HCT116 (cell line): ENCODE measurements at regions not wholly inside any gene's neighbourhood (a gene's known extent, or its start where the extent isn't known, plus 50 kb on each side); places are given as distances from the start of the nearest gene placed in this dataset.

Experiments used
- ATAC-seq: fragments of 200-7000 bp; cut with Tn5 transposase; 2 replicates; pipeline ENCODE4 v1.9.1; 2020; ENCODE audit warnings: mild to moderate bottlenecking, moderate library complexity
- BruUV-seq: library from RNA; stranded (reverse); fragments of 400-500 nt; replicated peaks from 2 replicates; lab custom pipeline; 2021; lab: Mats Ljungman, UMichigan
- CTCF ChIA-PET: fragments of 300-600 bp; sonication (Branson Sonifier 250); formaldehyde crosslinking; loops from one replicate; lab custom pipeline; 2021; ENCODE audit warnings: antibody characterized with exemption; lab: Charles Lee
- POLR2A ChIA-PET: fragments of 300-600, 350-600 bp; sonication (Branson Sonifier 250); formaldehyde crosslinking; loops from one replicate; lab custom pipeline; 2021; ENCODE audit warnings: antibody characterized with exemption; lab: Charles Lee
- RAD21 ChIA-PET, 2 experiments: fragments of 300-600 bp; sonication (Branson Sonifier 250); formaldehyde crosslinking; loops; one replicate each; lab custom pipeline; 2023; ENCODE audit warnings: low total read pairs in 2 of 2; ENCODE audit not compliant: uncharacterized antibody in 2 of 2, unreplicated experiment in 2 of 2, low non-redundant PET in 1 of 2; lab: Charles Lee
- DNase-seq: peaks from one replicate; pipeline ENCODE4 v3.0.0-alpha.2; 2010; ENCODE audit warnings: low read depth, low spot score
- H2AFZ ChIP-seq: fragments of 200-600 bp; shearing (Covaris generic), sonication (generic); 2 replicates; pipeline ENCODE4 v1.6.1; 2017; ENCODE audit warnings: low read depth, mixed run types, mixed read lengths, antibody characterized with exemption, low read length; ENCODE audit not compliant: poor library complexity, severe bottlenecking
- H3K27ac ChIP-seq: 2 replicates; pipeline ENCODE4 v1.5.1; 2012; ENCODE audit warnings: low read depth, low read length
- H3K27me3 ChIP-seq: fragments of 200-600 bp; sonication (generic); 2 replicates; pipeline ENCODE4 v1.6.1; 2016; ENCODE audit warnings: mixed run types, low read length, mixed read lengths; ENCODE audit not compliant: insufficient read depth
- H3K36me3 ChIP-seq, 2 experiments: fragments of 200-500 bp in 1 of 2; fragments of 200-600 bp in 1 of 2; sonication (Bioruptor generic) in 1 of 2; sonication (generic) in 1 of 2; 2 replicates each; pipeline versions ENCODE4 v1.5.1 to v1.6.1; 2014 to 2016; ENCODE audit warnings: low read length in 2 of 2, inconsistent platforms in 1 of 2, mixed read lengths in 1 of 2, mixed run types in 1 of 2; ENCODE audit not compliant: insufficient read depth in 2 of 2, control insufficient read depth in 1 of 2
- H3K4me1 ChIP-seq, 2 experiments: fragments of 200-600 bp in 1 of 2; sonication (generic) in 1 of 2; 2 replicates each; pipeline versions ENCODE4 v1.5.1 to v1.6.1; 2012 to 2017; ENCODE audit warnings: low read length in 2 of 2, inconsistent platforms in 1 of 2, mild to moderate bottlenecking in 1 of 2, mixed read lengths in 1 of 2, mixed run types in 1 of 2, moderate library complexity in 1 of 2; ENCODE audit not compliant: insufficient read depth in 2 of 2, control insufficient read depth in 1 of 2
- H3K4me2 ChIP-seq: fragments of 200-600 bp; sonication (generic); 2 replicates; pipeline ENCODE4 v1.6.1; 2017; ENCODE audit warnings: mixed run types, low read length, mixed read lengths
- H3K4me3 ChIP-seq, 2 experiments: fragments of 200-600 bp in 1 of 2; sonication (generic) in 1 of 2; replicated peaks in 1 of 2; 2 replicates each; pipeline ENCODE4 v1.5.1; 2011 to 2016; ENCODE audit warnings: low read length in 2 of 2, control low read depth in 1 of 2, low read depth in 1 of 2, mild to moderate bottlenecking in 1 of 2, mixed read lengths in 1 of 2, mixed run types in 1 of 2
- H3K79me2 ChIP-seq: fragments of 200-600 bp; sonication (generic); 2 replicates; pipeline ENCODE4 v1.6.1; 2017; ENCODE audit warnings: mild to moderate bottlenecking, mixed run types, low read length, moderate library complexity, mixed read lengths; ENCODE audit not compliant: insufficient read depth
- H3K9ac ChIP-seq: fragments of 200-600 bp; sonication (generic); 2 replicates; pipeline ENCODE4 v1.6.1; 2016; ENCODE audit warnings: low read length, mixed read lengths
- H3K9me2 ChIP-seq: fragments of 200-600 bp; sonication (generic), shearing (Covaris generic); 2 replicates; pipeline ENCODE4 v1.6.1; 2017; ENCODE audit warnings: mixed run types, mild to moderate bottlenecking, moderate library complexity; ENCODE audit not compliant: insufficient read depth
- H3K9me3 ChIP-seq, 2 experiments: fragments of 200-500 bp in 1 of 2; fragments of 200-600 bp in 1 of 2; sonication (Bioruptor generic) in 1 of 2; sonication (generic) in 1 of 2; 2 replicates each; pipeline ENCODE4 v1.6.1; 2014 to 2017; ENCODE audit warnings: low read length in 2 of 2, mixed read lengths in 2 of 2, inconsistent platforms in 1 of 2, low read depth in 1 of 2, mild to moderate bottlenecking in 1 of 2, mixed run types in 1 of 2, moderate library complexity in 1 of 2; ENCODE audit not compliant: control insufficient read depth in 1 of 2, insufficient read depth in 1 of 2
- H4K20me1 ChIP-seq: fragments of 200-600 bp; sonication (generic), shearing (Covaris generic); 2 replicates; pipeline ENCODE4 v1.6.1; 2017; ENCODE audit warnings: mixed run types, mild to moderate bottlenecking, moderate library complexity; ENCODE audit not compliant: insufficient read depth
- ATF3 ChIP-seq: IDR thresholded peaks from 2 replicates; pipeline ENCODE4 v1.6.1; 2012
- CBX3 ChIP-seq: IDR thresholded peaks from 2 replicates; pipeline ENCODE4 v1.6.1; 2012; ENCODE audit warnings: low read depth
- CTCF ChIP-seq, 3 experiments: fragments of 200-600 bp in 1 of 3; sonication (generic) in 1 of 3; IDR thresholded peaks in 2 of 3; conservative IDR thresholded peaks in 1 of 3; 2 replicates each; pipeline ENCODE4 v1.5.1; 2012 to 2017; ENCODE audit warnings: low read depth in 2 of 3, low read length in 2 of 3, antibody characterized with exemption in 1 of 3, borderline replicate concordance in 1 of 3, control low read depth in 1 of 3, mild to moderate bottlenecking in 1 of 3, mixed read lengths in 1 of 3, mixed run types in 1 of 3, moderate library complexity in 1 of 3; ENCODE audit not compliant: insufficient read depth in 1 of 3
- ELF1 ChIP-seq: IDR thresholded peaks from 2 replicates; pipeline ENCODE4 v1.6.1; 2012; ENCODE audit warnings: low read depth, borderline replicate concordance
- EZH2 ChIP-seq: fragments of 200-600 bp; sonication (generic); IDR thresholded peaks from 2 replicates; pipeline ENCODE4 v1.6.1; 2017; ENCODE audit warnings: antibody characterized with exemption, mixed run types
- EZH2phosphoT487 ChIP-seq: fragments of 200-600 bp; IDR thresholded peaks from 2 replicates; pipeline ENCODE4 v1.6.1; 2018; ENCODE audit warnings: antibody characterized with exemption, borderline replicate concordance
- FOSL1 ChIP-seq: IDR thresholded peaks from 2 replicates; pipeline ENCODE4 v1.6.1; 2012; ENCODE audit warnings: low read depth
- JUND ChIP-seq: IDR thresholded peaks from 2 replicates; pipeline ENCODE4 v1.6.1; 2012
- POLR2A ChIP-seq: IDR thresholded peaks from 2 replicates; pipeline ENCODE4 v1.7.0; 2011; ENCODE audit warnings: borderline replicate concordance; ENCODE audit not compliant: insufficient read depth, insufficient read length; ENCODE audit errors: extremely low read depth
- POLR2AphosphoS5 ChIP-seq: IDR thresholded peaks from 2 replicates; pipeline ENCODE4 v1.6.1; 2011; ENCODE audit warnings: mild to moderate bottlenecking, low read depth, low read length, moderate library complexity
- RAD21 ChIP-seq: IDR thresholded peaks from 2 replicates; pipeline ENCODE4 v1.6.1; 2012; ENCODE audit warnings: low read depth, mild to moderate bottlenecking
- SIN3A ChIP-seq: IDR thresholded peaks from 2 replicates; pipeline ENCODE4 v1.6.1; 2012; ENCODE audit warnings: low read depth
- SP1 ChIP-seq: IDR thresholded peaks from 2 replicates; pipeline ENCODE4 v1.6.1; 2012; ENCODE audit warnings: low read depth
- SRF ChIP-seq: IDR thresholded peaks from 2 replicates; pipeline ENCODE4 v1.6.1; 2012; ENCODE audit warnings: low read depth
- YY1 ChIP-seq: IDR thresholded peaks from 2 replicates; pipeline ENCODE4 v1.6.1; 2011; ENCODE audit warnings: low read length, low read depth, moderate library complexity, mild to moderate bottlenecking; ENCODE audit not compliant: insufficient replicate concordance; ENCODE audit errors: extremely low read depth
- ZNF274 ChIP-seq: fragments of 200-500 bp; sonication (Bioruptor generic); IDR thresholded peaks from 2 replicates; pipeline ENCODE4 v1.6.1; 2014; ENCODE audit warnings: mild to moderate bottlenecking, low read depth, low read length, inconsistent platforms
- intact Hi-C: fragments of 100-400 bp; cut with micrococcal nuclease; formaldehyde crosslinking; loops from 2 replicates; pipeline ENCODE4 v1.10.0; 2022
- TF ChIP-seq, protein P1 (sequence below): IDR thresholded peaks from 2 replicates; pipeline ENCODE4 v1.6.1; 2011; ENCODE audit warnings: mild to moderate bottlenecking, low read length, moderate library complexity; ENCODE audit not compliant: insufficient replicate concordance; ENCODE audit errors: extremely low read depth

GRCh38 chr11:91147885-91148284 is 925.0 kb upstream of the CHORDC1 start:
- H4K20me1 ChIP-seq, result no peaks in the 10 kb centered on the region
- no peaks in the 10 kb centered on the region for H3K27me3 ChIP-seq
- ChIA-PET POLR2A (no interaction called here), CTCF (no interaction called here), RAD21 (no interaction called here)
- DNase-seq, result no peak
- H3K4me1 ChIP-seq, result no peaks in the 10 kb centered on the region
- no peak overlapping the region for H3K27ac ChIP-seq
- H3K36me3 ChIP-seq, result no peaks in the 10 kb centered on the region
- intact Hi-C loops, result no loop called here
- no peak overlapping the region for H3K4me2 ChIP-seq
- no peaks in the 10 kb centered on the region for H3K79me2 ChIP-seq
- no TSS peak for BruUV-seq
- H3K4me3 ChIP-seq, result no peak overlapping the region
- H3K9ac ChIP-seq, result no peak overlapping the region
- H2AFZ ChIP-seq, result no peak overlapping the region
- H3K9me2 ChIP-seq, result no peaks in the 10 kb centered on the region
- TF ChIP-seq CBX3 (no peak), SIN3A (no peak), SP1 (no peak), EZH2phosphoT487 (no peak), YY1 (no peak), ZNF274 (no peak), SRF (no peak), FOSL1 (no peak), EZH2 (no peak), POLR2AphosphoS5 (no peak), ELF1 (no peak), POLR2A (no peak), JUND (no peak), RAD21 (no peak), ATF3 (no peak), CTCF (IDR thresholded peaks at IDR 0.05 in 2 of 3, conservative IDR thresholded peaks at IDR 0.05 in 1 of 3; ENCODE audit: borderline replicate concordance in 1 of 3, insufficient read depth in 1 of 3, low read depth in 2 of 3, low read length in 2 of 3) (no peak)
- TF ChIP-seq, protein P1, sequence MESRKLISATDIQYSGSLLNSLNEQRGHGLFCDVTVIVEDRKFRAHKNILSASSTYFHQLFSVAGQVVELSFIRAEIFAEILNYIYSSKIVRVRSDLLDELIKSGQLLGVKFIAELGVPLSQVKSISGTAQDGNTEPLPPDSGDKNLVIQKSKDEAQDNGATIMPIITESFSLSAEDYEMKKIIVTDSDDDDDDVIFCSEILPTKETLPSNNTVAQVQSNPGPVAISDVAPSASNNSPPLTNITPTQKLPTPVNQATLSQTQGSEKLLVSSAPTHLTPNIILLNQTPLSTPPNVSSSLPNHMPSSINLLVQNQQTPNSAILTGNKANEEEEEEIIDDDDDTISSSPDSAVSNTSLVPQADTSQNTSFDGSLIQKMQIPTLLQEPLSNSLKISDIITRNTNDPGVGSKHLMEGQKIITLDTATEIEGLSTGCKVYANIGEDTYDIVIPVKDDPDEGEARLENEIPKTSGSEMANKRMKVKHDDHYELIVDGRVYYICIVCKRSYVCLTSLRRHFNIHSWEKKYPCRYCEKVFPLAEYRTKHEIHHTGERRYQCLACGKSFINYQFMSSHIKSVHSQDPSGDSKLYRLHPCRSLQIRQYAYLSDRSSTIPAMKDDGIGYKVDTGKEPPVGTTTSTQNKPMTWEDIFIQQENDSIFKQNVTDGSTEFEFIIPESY, result no peak
- H3K9me3 ChIP-seq, result peaks cover 5 to 13% of the 10 kb centered on the region in 2 experiments; a peak in 2 of 4 replicates
- ATAC-seq, result no peak
